HG03354 (cell line): ENCODE measurements at regions not wholly inside any gene's neighbourhood (a gene's known extent, or its start where the extent isn't known, plus 50 kb on each side); places are given as distances from the start of the nearest gene placed in this dataset.
"Not testable (repeated sequence)": the region's sequence is repeated elsewhere in the genome, so short reads cannot be mapped to it uniquely, and the experiment has no call there.

ENCODE experiments used
- ATAC-seq: cut with Tn5 transposase; IDR thresholded peaks from one replicate; pipeline ENCODE4 v1.9.1; 2021; ENCODE audit warnings: mild to moderate bottlenecking; ENCODE audit not compliant: unreplicated experiment, poor library complexity, severe bottlenecking

DNA sequence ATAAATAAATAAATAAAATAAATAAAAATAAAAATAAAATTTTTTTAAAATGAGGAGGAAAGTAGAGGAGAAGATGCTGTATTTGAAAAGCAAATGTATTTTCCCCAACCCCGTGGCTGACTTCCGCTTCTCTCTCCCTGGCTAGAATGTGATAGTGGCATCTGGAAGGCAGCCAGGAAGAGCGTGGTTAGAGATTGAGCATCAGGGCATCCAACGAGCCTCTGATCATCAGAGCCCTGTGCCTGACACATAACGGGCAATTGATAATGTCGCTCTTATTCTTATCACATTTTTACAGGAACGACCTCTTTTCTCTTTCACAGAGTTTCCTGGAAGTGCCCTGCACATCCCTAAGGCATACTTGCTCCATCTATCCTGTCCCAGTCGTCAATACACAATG, 496.9 kb upstream of the TMEM132C start:
- no peak for ATAC-seq

DNA sequence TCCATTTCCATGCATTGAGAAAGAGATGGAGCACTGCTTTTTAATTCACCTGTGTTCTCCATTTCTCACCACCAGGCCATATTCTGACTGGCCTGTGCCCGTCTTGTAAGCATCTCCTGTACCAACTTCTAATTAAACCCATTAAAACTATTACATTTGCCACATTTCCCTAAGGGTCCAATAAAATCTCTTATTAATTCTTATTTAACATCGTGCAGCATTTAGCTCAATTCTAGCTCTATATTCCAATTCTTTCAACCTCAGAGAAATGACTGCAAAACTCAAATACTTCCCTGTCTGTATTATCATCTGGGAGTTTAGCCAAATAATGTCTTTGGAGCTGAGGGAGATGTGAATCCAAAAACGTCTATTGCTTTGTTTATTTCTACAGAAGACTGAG, 495.4 kb upstream of the TMEM132C start:
- no peak for ATAC-seq

DNA sequence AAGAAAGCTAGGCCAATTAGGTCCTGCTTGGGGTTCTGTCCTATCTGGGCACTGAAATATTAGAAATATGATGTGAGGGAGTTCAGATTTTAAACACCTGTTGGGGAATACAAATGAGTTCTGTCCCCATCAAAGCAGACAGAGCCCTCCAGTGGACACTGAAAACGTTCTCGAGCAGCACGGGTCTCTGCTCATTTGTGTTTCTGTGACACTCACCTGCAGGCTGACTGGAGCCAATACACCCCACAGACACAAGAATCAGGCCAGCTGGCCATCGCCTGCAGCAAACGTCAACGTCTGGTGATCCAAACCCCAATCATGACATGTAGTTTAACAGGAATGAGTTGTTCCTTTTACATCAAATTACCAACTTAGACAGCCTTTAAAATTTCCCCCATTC, 493.4 kb upstream of the TMEM132C start:
- ATAC-seq, result no peak

DNA sequence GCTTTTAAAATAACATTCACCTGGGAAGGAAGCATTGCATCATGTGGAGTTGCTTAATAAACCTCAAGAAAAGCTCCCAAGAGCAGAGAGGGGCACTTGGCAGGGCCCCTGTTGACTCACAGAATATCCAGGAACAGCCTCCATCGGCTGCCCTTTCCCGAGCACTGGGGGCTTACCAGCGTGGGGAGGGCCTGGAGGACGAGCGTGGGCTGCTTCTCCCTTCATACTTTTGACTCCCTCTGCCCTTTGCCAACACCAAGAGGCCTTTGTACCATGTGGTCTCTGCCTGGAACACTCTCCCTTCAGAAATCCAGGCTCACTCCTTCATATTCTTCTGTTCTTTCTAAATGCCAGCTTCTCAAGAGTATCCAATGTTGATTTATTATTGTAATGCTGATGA, 492.1 kb upstream of the TMEM132C start:
- no peak for ATAC-seq

DNA sequence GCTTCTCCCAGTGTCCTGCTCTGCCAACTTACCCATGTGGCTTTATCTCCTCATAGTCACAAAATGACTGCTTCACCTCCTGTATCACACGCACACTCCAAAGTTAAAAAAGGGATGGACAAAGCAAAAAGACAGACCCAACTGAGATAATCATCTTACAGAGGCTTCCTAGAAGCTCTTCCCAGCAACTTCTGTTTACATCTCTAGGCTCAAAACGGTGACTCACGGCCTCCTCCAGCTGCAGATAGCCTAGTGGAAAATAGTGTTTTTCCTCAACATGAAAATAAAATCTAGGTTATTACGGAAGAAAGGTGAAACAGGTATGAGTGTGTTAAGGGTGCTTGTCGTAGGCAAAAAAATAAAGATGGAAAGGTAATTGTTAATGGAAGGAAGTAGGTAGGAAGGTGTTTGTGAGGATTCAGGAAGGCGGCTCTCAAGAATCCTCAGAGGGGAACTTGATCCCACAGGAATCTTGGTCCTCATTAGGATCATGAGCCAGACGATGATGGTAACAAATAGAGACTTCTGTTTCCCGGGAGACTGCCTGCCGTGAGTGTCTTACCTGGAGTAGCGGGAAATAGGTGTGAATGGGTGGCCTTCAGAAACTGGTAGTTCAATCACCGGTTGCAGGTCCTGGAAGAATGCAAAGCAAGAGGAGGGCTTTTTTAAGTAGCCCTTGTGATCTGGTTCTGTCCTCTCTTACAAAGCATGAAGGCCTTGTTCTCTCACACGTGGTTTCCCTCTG, 487.5 kb upstream of the TMEM132C start:
- ATAC-seq, result no peak

DNA sequence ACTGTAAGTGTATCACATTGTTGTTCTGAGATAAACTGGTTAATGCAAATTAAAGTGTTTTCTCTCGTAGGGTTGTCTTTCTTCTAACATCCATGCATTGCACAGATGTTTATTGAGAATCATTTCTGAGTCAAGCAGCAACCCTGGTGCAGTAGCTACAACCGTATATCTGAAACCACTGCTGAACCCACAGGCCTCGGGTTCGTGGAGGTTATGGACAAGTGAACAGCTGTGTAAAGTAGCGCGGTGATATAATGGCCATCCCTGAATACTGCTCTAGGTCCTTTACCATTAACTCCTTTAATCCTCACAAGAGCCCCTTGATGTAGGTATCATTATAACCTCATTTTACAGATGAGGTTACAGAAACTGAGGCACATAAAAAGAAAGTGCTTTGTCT, 486.1 kb upstream of the TMEM132C start:
- ATAC-seq, result no peak

DNA sequence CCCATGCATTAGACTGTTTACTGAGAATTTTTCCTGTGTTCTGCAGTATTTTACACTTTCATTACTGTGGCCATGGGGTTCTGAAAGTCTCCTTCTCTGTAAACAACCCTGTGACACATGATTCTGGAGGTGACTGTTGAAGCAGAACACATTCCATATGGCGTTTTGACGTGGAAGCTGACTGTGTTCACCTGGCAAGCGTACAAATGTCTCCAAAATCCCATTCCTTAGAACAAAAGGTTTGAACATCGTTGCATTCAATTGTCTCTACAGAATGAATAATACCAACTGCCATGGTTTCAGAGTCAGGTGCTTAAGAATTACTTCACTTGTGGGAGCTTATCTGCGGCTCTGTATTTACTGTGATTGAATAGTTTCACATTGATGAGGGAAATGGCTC, 485.6 kb upstream of the TMEM132C start:
- no peak for ATAC-seq

DNA sequence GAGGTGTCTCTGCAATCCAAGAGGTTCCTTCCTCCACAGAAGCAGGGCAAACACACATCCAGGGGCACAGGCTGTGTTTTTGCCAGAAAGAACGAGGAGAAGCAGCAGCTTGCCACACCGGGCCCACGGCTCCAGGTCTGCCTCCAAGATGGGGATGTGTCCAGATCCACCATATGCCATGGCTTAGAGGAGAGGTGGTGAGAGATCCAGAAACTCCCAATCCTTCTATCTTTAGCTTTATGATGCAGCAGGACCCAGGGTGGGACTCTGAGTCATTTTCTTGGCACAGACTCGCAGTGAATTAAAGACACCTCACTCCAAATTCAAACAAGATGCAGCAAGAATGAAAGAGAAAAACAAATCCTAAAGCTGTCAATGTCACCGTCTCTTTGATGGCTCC, 481.4 kb upstream of the TMEM132C start:
- no peak for ATAC-seq

DNA sequence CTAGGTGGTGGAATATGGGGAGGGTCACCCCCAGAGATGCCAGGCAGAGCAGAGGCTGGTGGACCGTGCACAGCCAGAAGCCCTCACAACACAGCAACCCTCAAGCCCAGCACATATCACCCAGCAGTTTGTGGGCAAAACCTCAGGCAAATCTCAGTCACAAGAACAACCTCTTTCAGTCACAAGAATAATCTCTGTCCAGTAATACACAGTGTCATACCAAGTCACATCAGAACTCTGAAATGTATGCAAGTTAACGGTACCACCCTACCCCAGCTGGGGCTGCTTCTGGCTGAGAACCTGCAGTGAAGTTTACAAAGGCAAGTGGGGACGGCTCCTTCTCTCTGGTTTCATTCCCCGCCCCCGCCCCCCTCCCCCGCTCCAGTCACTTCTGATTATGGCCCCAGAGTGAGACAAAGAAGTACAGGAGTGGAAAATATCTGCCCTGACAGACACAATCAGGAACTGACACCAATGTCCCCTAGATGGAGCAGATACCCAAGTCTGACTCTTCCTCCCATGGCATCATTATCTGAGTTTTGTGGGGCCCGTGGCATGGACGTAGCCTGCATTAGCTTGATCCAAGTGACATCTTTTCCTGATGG, 480.9 kb upstream of the TMEM132C start:
- ATAC-seq, result no peak

DNA sequence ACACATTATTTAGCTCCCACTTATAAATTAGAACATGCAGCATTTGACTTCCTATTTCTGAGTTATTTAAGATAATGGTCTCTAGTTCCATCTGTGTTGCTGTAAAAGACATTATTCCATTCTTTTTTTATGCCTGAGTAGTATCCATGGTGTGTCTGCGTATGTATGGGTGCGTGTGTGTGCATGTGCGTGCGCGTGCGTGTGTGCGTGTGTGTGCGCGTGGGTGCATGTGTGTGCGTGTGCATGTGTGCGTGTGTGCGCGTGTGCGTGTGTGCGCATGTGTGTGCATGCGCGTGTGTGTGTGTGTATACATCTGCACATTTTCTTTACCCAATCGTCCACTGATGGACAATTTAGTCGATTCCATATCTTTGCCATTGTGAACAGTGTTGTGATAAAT, 479.4 kb upstream of the TMEM132C start:
- no peak for ATAC-seq

DNA sequence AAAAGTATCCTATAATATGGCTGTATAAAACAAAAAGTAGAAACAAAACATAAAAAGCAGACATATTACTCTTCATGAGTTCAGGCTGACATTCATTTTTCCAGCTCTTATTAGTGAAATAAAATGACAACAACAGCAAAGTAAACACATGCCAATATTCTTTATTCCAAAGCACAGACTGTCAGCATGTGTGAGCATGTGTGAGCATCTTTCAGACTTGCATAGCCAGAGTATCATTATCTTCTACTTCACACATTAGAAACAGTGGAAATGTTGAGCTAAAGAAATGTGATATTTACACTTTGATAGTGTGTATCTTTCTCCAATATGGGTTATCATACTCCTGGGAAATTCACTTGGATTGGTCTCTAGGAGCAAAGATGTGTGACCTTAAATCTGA, 476.6 kb upstream of the TMEM132C start:
- ATAC-seq, result no peak

DNA sequence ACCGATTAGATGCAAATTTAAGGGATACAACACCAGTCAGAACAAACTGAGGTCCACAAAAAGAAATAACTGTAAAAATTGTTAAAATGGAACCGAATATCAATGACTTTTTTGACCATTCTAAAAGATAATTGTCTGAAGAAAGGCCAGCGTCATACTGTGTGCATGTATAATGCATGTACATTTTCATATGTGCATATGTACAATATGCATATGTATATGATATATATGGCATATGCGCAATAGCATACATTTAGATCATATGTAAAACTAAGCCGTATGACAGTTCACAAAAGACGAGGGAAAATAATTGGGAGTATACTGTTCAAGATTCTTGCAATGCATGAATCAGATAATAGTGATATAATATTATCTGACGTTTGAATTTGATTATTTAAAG, 475.8 kb upstream of the TMEM132C start:
- no peak for ATAC-seq

DNA sequence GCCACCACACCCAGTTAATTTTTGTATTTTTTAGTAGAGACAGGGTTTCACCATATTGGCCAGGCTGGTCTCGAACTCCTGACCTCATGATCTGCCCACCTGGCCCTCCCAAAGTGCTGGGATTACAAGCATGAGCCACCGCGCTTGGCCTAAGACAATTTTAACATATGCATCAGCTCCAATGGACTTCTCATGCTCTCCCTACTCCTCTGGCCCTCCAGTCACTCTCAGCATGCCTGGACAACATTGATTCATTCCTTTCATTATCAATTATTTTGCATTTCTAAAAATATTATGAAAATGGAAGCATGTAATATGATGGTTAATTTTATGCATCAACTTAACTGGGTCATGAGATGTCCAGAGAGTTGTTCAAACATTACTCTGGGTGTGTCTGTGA, 469.1 kb upstream of the TMEM132C start:
- no peak for ATAC-seq

DNA sequence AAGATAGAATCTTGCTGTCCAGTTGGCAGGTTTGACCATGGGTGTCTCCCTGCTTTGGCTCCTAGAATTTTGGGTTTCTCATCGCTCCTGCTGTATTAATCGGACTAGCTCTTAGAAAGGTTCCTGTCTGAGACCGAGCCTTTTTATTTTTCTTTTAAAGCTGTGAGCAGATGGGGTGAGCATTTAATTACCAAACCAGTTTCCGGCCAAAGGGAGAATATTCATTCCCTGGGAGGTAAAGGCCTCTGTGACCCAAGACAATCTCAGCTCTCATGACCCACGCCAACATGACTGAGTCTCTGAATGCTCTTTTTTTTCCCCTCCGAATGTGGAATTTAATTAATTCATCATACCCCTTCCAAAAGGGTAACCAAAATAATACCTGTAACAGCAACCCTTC, 464.7 kb upstream of the TMEM132C start:
- ATAC-seq, result no peak

DNA sequence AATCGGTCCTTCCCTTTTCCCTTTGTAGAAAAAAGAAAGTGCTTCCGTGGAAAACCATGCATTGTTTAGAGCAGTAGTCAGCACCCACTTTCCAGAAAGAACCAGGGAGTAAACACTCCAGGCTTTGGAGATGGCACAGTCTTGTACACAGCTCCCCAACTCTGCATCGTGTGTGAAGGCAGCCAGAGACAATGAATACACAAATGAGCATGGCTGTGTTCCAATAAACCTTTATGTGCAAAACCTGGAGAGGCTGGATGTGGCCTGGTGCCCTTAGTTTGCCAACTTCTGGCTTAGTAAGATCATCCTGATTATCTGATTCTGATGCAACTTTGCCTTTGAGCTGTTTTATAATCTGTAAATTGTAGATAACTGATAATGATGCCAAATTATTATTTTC, 463.4 kb upstream of the TMEM132C start:
- ATAC-seq, result no peak

DNA sequence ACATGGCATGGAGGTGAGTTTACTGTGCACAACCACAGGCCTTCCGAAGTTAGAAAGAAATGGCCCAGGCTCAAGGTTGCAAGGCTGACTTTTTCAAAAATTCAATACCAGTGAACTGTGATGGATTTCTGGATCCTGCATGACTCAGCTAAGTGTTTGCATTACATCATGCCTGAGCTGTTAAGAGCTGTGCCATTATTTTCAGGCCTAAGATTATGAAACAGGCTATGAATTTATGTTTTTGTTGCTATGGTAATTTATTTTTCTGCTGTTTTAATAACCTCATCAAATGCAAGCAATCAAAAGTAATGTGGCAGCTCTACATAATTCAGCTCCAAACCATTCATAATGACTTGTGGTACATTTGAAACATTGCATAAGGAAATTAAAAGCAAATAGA, 457.7 kb upstream of the TMEM132C start:
- ATAC-seq, result no peak

DNA sequence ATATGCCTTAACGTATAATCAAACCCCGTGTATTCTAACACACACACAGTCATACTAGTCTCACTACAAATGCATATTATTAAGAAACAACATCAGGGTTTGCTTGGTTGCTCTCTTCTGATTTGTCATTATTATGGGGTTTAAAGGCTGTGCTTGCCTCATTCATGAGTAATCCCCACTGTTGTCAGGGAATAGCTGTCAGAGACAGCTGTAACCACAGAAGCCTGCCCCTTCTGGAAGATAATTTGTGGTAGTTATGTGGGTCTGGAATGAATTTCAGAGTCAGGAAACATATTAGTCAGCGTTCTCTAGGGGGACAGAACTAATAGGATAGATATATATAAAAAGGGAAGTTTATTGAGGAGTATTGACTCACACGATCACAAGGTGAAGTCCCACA, 456.9 kb upstream of the TMEM132C start:
- no peak for ATAC-seq

DNA sequence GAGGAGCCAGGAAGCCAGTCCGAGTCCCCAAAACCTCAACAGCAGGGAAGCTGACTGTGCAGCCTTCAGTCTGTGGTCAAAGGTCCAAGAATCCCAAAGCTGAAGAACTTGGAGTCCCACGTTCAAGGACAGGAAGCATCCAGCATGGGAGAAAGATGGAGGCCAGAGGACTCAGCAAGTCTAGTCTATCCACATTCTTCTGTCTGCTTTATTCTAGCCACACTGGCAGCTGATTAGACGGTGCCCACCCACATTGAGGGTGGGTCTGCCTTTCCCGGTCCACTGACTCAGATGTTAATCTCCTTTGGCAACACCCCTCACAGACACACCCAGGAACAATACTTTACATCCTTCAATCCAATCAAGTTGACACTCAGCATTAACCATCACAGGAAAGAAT, 456.5 kb upstream of the TMEM132C start:
- ATAC-seq, result not testable (repeated sequence)

DNA sequence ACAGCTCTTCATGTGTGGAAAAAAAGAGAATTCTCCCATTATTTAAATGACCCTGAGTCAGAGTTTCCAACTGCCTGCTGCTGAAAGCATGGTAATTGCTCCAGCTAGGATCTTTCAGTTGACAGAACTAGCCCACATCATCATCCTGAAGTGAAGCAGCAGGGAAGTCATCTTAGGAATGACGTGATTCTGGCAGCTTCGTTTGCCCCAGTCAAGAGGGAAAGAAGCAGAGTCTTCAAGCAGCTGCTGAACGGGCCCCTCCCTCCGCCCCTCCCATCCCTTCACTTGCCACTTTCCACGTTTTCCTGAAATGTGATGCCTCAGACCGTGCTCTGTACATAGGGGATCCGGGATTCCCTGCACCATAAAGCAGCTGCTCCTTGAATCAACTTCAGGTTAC, 455.0 kb upstream of the TMEM132C start:
- ATAC-seq, result no peak

DNA sequence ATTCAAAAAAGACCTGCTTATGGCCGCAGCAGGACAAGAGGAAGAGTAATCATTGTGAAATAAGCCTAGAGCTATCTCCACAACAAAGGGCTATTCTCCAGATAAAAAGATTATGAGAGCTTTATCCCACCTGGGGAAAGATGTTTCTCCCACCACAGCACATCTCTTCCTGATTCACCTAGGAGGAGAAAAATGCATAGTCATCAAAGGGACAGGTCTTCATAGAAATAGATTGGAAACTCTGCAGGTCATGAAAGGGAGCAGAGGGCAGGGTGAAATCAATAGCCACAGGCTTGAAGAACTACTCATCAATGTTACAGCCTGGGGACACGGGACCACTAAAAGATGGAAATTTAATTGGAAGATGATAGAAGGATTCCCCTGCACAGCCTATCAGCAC, 453.8 kb upstream of the TMEM132C start:
- no peak for ATAC-seq

DNA sequence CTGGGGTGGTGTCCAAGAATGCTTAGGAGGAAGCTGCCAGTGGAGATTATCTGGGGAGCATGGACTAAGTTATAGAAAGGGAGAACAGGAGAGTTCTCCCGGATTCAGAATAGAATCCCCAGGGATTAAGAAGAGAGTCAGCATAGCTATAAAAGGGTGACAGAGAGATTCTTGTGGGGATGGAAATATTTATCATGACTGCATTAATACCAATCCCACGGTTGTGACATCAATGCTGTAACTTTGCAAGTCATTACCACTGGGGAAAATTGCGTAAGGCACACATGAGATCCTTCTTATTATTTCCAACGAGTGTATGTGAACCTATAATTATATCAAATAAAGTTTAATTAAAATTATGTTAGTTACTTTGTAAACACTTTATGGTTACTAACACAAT, 447.9 kb upstream of the TMEM132C start:
- ATAC-seq, result no peak

DNA sequence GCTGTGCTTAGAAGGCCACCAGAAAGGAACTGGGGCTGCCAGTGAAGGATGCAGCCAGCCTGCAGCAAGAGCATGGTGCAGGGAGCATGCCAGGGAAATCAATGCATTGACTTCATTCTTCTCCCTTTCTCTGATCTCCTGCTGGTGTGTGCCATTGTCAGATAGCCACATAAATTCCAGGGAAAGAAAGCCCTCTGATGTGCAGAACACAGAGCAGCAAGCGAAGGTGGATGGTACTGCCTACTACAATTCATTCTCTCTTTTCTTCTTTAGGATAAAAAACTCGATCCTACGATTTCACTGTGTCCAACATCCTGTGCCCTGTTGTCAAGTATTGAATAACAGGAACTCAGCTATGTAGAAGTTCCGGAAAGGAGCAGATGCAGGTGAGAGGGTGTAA, 446.7 kb upstream of the TMEM132C start:
- ATAC-seq, result no peak
